HG03139 (cell line): ENCODE measurements at regions not wholly inside any gene's neighbourhood (a gene's known extent, or its start where the extent isn't known, plus 50 kb on each side); places are given as distances from the start of the nearest gene placed in this dataset.

Experiments
- ATAC-seq: cut with Tn5 transposase; IDR thresholded peaks from one replicate; pipeline ENCODE4 v1.9.1; 2021; ENCODE audit not compliant: unreplicated experiment

GRCh38 chr6:170232186-170233002 lies 58.5 kb downstream of the DLL1 start:
- ATAC-seq, result no peak

DNA sequence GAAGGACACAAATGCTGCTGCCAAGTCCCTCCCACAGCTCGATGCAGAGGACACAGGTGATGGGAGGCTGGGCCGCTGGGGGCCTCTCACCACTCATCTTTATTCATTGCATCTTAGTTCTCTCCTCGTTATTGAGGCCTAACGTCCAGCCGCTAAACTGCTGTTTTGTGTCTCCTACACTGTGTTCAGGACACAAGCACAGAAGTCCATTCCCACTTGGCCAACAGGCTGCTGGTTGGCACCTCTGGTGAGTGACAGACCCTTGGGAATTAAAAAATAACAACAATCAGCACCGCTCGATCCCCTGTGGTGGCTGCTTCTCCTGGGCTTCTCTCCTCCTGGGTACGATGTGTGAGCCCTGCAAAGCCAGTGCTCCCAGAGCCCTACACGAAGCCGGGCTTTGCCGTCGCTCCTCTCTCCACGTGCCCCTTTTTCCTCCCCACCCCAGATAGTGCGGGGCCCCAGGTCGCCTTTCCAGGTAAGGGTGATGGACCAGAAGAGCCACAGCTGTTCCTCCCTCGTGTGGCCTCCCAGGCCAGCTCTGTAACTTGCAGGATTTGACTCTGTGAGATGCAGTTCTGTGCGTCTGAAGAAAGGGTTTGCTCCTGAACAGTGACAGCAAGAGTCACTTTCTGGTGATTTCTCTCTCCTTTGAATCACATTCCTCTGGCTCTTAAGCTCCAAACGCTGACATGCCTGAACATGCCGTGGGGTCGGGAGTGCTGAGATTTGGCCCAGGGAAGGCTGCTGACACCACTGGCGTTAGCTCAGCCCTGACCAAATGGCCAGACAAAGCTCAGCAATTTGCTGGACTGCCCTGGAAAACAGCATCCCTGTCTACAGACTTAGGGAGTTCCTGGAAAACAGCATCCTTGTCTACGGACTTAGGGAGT lies 59.3 kb downstream of the DLL1 start:
- no peak for ATAC-seq

DNA sequence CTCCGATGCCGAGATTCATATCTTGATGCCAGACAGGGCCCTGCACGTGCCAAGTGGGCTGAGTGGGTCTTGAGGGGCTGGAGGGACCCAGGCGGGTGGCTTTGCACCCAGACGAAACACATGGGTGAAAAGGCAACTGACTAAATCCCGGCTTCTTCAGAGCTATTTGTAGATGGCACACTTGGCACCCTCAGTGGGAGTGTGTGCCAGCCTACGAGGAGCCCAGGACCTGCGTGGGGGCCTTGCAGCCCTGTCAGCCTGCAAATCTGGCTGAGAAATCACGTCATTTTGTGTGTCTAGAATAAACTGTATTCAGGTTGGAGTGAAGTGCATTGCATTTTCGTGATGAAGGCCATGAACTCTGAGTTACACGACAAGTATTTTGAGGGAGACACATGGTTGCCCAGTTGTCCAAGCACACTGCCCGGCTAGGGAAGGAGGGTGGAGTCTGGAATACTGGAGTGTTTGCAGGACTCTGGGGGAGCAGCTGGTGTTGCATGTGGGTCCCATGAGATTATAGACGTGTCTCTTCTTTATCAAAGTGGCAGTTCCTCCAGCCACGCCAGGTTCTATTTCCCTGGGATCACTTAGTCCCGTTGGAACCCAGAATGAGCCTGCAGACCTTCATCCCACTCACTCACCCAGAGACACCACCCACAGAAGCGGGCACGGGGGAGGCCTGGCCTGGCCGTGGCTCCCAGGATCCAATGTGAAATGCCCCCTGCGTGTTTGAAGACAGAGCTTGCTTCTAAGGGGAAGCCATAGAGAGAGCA lies 60.2 kb downstream of the DLL1 start:
- ATAC-seq, result no peak

DNA sequence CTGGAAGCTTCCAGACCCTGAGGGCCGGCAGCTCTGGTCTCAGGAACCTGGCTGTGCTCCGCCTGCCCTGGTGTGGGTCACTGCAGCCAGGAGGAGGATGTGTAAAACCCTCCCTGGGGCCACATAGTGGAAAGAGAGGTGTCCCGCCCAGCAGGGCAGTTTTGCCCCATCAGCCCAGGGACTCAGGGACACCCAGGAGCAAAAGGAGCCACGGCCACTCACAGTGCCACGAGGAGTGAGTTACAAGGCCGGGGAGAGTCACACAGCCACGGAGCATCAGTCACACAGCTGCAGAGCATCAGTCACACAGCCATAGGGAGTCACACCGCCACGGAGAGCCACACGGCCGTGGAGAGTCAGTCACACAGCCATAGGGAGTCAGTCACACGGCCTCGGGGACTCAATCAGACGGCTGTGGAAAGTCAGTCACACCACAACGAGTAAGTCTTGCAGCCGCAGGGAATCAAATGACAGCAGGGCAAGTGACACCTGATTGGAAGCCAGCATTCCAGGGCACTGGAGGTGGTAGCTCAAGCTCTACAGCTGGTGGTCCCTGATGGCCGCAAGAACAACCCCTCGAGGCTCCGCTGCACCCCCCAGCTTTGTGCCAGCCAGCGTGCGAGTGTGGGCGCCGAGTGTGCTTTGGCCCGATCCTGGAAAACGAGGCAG lies 60.9 kb downstream of the DLL1 start:
- ATAC-seq, result no peak

GRCh38 chr6:170229396-170229795 lies 61.5 kb downstream of the DLL1 start:
- ATAC-seq, result no peak

- no peak for ATAC-seq
Observed at GRCh38 chr6:170228946-170229310, 62.0 kb downstream of the DLL1 start.

DNA sequence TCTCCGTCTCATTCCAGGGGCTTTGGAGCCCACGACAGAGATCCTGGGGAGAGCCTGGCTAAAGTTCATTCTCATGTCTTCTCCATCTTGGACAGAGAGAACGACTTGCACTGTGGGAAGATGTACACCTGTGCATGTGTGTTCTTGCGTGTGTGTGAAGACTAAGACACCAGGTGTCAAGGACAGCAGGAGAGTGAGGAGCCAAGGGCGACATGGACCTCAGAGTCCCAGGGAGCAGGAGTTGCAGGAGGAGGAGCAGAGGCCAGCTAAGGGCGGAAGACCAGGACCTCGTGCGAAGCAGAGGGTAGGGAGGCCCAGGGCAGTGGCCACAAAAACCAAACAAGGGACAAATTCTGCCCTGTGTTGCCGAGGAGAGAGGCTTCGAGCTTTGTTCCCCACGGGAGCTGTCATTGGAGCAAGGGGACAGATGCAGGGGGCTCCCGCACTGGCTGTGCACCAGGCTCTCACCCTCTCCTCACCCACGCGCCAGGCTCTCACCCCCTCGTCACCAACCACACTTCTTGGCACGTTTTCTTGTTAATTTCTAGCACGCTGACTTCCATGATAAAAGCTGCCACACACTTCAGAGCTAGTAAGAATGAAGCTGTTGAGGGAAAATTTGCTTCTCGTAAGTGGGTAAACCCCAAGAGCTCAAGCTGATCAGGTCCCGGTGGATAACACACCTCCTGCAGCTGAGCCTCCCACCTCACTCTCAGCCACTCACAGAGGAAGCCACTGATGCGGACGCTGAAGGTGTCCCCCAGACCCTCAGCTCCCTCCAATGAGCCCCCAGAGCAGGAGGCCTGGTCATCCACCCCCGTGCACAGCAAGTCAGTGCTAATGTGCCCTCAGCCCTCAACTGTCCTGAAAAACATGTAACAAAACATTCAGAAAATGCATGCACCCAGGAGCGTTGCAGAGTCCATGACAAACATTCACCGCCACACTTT lies 62.6 kb downstream of the DLL1 start:
- no peak for ATAC-seq

GRCh38 chr6:170227521-170227983 lies 63.3 kb downstream of the DLL1 start:
- no peak for ATAC-seq

GRCh38 chr6:170226647-170227046 lies 64.2 kb downstream of the DLL1 start:
- no peak for ATAC-seq

DNA sequence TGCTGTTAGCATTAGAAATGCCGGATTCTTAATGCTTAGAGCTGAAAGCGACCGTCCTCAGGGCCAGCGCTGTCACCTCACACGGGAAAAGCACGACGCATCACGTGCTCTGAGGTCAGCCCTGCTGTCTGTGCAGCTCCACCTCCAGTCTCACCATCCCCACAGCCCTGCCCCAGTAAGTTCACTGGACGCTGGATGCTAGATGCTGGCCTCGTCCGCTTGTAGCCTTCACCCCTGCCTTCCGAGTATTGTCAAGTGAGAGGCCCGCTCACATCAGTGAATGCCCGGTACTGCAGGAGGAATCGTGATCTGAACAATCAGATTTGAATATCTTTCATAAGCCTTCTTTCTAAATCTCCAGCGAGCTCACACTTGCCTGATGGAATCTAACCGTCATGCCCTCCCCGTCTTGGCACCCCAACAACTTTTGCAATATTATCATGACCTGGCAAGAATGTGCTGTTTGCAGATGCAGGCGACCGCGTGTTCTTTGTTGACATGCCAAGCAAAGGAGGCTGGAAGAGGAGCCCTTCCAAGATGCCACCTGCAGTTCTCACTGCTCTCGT lies 64.9 kb downstream of the DLL1 start:
- ATAC-seq, result no peak

DNA sequence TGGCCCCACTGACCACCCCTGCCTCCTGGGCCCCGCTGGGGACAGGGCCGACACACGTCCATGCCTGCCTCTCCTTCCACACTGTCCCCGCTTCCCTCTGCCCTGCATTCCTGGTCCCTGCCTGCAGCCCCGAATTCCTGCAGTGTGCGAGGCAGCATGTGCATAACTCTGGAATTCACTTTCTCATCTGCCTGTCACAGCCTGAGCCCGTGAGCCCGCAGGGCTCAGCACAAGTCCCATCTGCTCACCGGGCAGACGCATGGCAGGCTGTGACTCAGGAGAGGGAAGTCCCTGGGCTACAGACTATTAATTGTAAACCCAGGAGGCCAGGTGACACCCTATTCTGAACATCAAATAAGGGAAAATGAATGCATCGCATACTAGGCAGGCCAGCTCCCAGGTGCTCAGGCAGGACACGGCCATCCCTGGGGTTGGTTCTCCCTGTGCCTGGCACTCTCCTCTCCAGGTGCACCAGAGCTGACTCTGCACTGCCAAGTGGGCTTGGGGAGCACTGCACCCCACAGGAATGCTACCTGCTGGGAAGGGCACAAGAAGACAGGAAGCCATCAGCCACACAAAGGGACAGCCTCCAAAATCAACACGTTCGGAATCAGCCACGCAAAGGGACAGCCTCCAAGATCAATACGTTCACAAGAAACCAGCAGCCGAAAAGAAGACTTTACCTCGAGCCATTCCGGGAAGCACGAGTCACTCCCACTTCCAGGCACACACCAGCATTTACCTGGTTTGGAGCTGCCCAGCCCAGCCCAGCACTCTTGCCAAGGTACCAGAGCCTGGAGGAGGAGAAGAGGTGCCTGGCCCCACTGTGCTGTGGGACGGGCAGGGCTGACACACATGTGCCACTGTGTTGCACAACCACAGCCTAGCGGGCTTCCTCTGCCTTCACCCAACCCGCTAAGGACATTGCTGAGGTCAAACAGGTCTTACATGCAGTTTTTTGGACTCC lies 65.9 kb downstream of the DLL1 start:
- no peak for ATAC-seq

DNA sequence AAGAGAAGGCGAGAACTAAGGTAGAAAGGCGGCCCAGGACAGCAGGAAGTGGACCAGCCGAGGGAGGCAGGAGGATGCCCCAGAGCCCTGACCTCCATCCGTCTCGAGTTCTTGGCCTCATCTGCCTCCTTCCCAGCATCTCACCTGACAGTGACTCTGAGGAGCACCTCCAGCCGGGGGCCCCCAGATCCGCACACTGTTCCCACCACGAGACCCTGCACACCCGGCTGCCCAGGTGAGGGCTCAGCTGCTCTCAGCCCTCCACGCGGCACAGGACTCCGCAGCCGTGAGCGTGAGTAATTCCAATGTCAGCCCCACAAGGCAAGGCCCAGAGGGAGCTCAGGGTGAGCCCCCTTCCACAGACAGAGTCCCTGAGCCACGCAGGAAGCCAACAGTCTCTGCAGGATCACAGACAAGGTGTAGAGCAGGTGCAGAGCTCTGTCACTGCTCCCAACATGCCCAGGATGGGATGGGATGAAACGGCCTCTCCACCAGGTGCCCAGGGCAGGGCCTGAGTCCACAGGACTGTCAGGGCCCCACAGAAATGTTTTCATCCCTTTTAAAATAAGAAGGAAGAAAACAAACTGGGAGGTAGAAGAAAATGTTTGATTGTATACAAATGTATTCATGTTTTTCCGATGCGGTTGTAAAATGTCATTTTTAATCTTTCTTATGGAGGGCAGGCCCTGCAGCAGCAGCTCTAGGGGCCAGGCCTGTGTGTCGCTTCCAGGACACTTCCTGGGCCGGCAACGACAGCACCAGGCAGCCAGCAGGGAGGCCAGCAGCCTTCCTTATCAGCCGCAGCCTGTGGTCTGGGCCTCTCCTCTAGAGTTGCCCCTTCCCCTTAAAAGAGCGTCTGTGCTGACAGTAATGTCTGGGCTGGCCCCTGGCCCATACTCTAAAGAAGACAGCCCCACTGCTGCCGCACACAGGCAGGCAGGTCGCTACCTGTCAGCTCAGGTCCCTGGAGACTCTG lies 66.9 kb downstream of the DLL1 start:
- no peak for ATAC-seq

- ATAC-seq, result no peak
Observed at GRCh38 chr6:170222498-170223471, 68.1 kb downstream of the DLL1 start.

DNA sequence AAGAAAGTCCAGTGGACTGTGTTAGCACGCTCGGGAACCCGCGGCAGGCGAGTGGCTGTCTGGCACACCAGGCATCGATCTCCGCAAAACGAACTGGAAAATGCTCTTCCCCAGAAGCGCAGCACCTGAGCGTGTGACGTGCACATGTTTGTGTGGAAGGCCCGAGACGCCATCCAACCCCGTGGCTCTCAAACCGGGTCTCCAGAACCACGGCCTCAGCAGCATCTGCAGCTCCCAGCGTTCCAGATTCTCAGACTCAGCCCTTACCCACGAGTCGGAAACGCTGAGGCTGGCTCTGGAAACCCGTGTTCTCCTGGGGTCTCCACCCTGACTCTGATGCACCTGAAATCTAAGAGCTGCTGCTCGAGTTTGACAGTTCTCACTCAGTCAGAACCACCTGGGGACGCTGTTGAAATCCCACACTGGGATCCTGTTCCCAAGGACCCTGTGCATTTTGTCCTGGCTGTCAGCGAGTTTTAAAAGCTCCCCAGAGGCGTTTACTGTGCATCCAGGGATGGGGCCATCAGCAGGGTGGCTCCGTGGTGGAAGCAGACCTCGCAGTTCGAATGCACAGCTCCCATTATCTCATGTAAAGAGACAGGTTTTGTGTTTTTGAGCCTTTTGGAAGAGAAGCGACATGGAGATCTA lies 69.0 kb downstream of the DLL1 start:
- ATAC-seq, result no peak

- ATAC-seq, result no peak
Observed at GRCh38 chr6:170221052-170221752, 69.7 kb downstream of the DLL1 start.
